SK-N-SH treated with all-trans-retinoic acid at 6 μM for 48 hours (cell line): ENCODE measurements at regions not wholly inside any gene's neighbourhood (a gene's known extent, or its start where the extent isn't known, plus 50 kb on each side); places are given as distances from the start of the nearest gene placed in this dataset.
A peak's percentile ranks its signal among the peaks of the same experiment; 100 is the strongest.
"Not testable (repeated sequence)": the region's sequence is repeated elsewhere in the genome, so short reads cannot be mapped to it uniquely, and the experiment has no call there.

Experiments
- ATAC-seq: fragments of 200-7000 bp; cut with Tn5 transposase; 3 replicates; pipeline ENCODE4 v1.9.1; 2020; ENCODE audit warnings: mild to moderate bottlenecking, moderate library complexity
- ARNTL ChIP-seq: fragments of 450-650 bp; formaldehyde crosslinking; IDR thresholded peaks from 2 replicates; pipeline ENCODE4 v1.5.0; 2020; ENCODE audit warnings: low read depth, mild to moderate bottlenecking, moderate library complexity, borderline replicate concordance
- BACH2 ChIP-seq: fragments of 250-450 bp; sonication (Bioruptor Pico); IDR thresholded peaks from 2 replicates; pipeline ENCODE4 v1.9.0; 2021; ENCODE audit warnings: mild to moderate bottlenecking, borderline replicate concordance
- CSDC2 ChIP-seq: fragments of 250-450 bp; sonication (Bioruptor Pico); IDR thresholded peaks from 2 replicates; pipeline ENCODE4 v1.5.0; 2020; ENCODE audit warnings: mild to moderate bottlenecking, moderate library complexity
- ESRRG ChIP-seq: fragments of 250-450 bp; sonication (Bioruptor Pico); IDR thresholded peaks from 2 replicates; pipeline ENCODE4 v1.6.1; 2021; ENCODE audit warnings: mild to moderate bottlenecking
- GLIS3 ChIP-seq: fragments of 250-450 bp; sonication (Bioruptor Pico); IDR thresholded peaks from 2 replicates; pipeline ENCODE4 v1.5.0; 2020; ENCODE audit warnings: mild to moderate bottlenecking, moderate library complexity
- ISL1 ChIP-seq: fragments of 250-450 bp; sonication (Bioruptor Pico); IDR thresholded peaks from 2 replicates; pipeline ENCODE4 v2.1.2; 2022; ENCODE audit warnings: mild to moderate bottlenecking, moderate library complexity
- OSR1 ChIP-seq: fragments of 250-450 bp; sonication (Bioruptor Pico); IDR thresholded peaks from 2 replicates; pipeline ENCODE4 v1.8.0; 2022; ENCODE audit warnings: moderate library complexity, mild to moderate bottlenecking, inconsistent platforms
- PATZ1 ChIP-seq: fragments of 250-450 bp; sonication (Bioruptor Pico); IDR thresholded peaks from 2 replicates; pipeline ENCODE4 v1.8.0; 2020; ENCODE audit warnings: mild to moderate bottlenecking, moderate library complexity, borderline replicate concordance
- PPARA ChIP-seq: fragments of 250-450 bp; sonication (Bioruptor Pico); IDR thresholded peaks from 2 replicates; pipeline ENCODE4 v1.5.0; 2020; ENCODE audit warnings: mild to moderate bottlenecking, borderline replicate concordance
- SNAI2 ChIP-seq: fragments of 250-450 bp; sonication (Bioruptor Pico); IDR thresholded peaks from 2 replicates; pipeline ENCODE4 v1.5.0; 2020; ENCODE audit warnings: mild to moderate bottlenecking, moderate library complexity
- TCF4 ChIP-seq: fragments of 250-450 bp; sonication (Bioruptor Pico); IDR thresholded peaks from 2 replicates; pipeline ENCODE4 v1.8.0; 2021; ENCODE audit warnings: mild to moderate bottlenecking, moderate library complexity, borderline replicate concordance
- TOX ChIP-seq: fragments of 250-450 bp; sonication (Bioruptor Pico); IDR thresholded peaks from 2 replicates; pipeline ENCODE4 v1.8.0; 2021; ENCODE audit warnings: mild to moderate bottlenecking, moderate library complexity, borderline replicate concordance
- TSHZ2 ChIP-seq: fragments of 250-450 bp; sonication (Bioruptor Pico); IDR thresholded peaks from 2 replicates; pipeline ENCODE4 v1.5.0; 2020; ENCODE audit warnings: mild to moderate bottlenecking, moderate library complexity
- ZFP3 ChIP-seq: fragments of 250-450 bp; sonication (Bioruptor Pico); IDR thresholded peaks from 2 replicates; pipeline ENCODE4 v1.5.0; 2020; ENCODE audit warnings: mild to moderate bottlenecking, moderate library complexity
- ZFP30 ChIP-seq: fragments of 450-650 bp; formaldehyde crosslinking; IDR thresholded peaks from 2 replicates; pipeline ENCODE4 v1.5.0; 2022; ENCODE audit warnings: mild to moderate bottlenecking, moderate library complexity
- ZNF565 ChIP-seq: fragments of 450-650 bp; formaldehyde crosslinking; conservative IDR thresholded peaks from 2 replicates; pipeline ENCODE4 v1.5.0; 2020; ENCODE audit warnings: low read depth, mild to moderate bottlenecking, moderate library complexity
- ZNF70 ChIP-seq: fragments of 450-650 bp; formaldehyde crosslinking; IDR thresholded peaks from 2 replicates; pipeline ENCODE4 v1.5.0; 2020; ENCODE audit warnings: mild to moderate bottlenecking, moderate library complexity
- TF ChIP-seq, protein P1 (sequence below): fragments of 250-450 bp; sonication (Bioruptor Pico); IDR thresholded peaks from 2 replicates; pipeline ENCODE4 v1.8.0; 2021; ENCODE audit warnings: low read depth, mild to moderate bottlenecking, moderate library complexity, borderline replicate concordance
- TF ChIP-seq, protein P2 (sequence below): fragments of 250-450 bp; sonication (Bioruptor Pico); IDR thresholded peaks from 2 replicates; pipeline ENCODE4 v1.5.1; 2021; ENCODE audit warnings: mild to moderate bottlenecking, moderate library complexity
- TF ChIP-seq, protein P3 (sequence below): fragments of 250-450 bp; sonication (Bioruptor Pico); IDR thresholded peaks from 2 replicates; pipeline ENCODE4 v1.5.1; 2020; ENCODE audit warnings: low read depth, mild to moderate bottlenecking, moderate library complexity

DNA sequence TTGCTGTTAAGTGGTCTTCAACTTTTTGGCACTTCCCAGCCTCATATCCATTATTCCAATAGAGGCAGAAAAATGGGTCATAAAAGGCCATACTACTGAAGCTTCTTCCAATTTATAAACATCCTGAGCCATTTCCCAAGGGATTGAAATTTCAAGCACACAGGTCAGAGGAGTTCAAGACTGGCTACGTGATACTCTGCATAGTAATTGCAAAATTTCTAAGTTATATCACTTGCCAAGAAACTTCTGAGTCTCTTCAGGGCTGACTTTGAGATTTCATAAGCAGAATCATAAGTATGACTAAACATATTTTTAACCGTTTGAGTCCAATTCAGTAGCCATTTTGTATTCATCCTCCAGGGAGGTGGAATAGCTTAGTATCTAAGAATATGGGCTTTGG, 75.6 kb upstream of the RXFP1 start:
- TF ChIP-seq ESRRG, result no peak
- TF ChIP-seq ARNTL, result no peak
- TF ChIP-seq CSDC2, result no peak
- TF ChIP-seq ZNF565 (CRISPR knock-in tag), result no peak
- TF ChIP-seq ISL1 (CRISPR knock-in tag), result no peak
- TF ChIP-seq, protein P1, sequence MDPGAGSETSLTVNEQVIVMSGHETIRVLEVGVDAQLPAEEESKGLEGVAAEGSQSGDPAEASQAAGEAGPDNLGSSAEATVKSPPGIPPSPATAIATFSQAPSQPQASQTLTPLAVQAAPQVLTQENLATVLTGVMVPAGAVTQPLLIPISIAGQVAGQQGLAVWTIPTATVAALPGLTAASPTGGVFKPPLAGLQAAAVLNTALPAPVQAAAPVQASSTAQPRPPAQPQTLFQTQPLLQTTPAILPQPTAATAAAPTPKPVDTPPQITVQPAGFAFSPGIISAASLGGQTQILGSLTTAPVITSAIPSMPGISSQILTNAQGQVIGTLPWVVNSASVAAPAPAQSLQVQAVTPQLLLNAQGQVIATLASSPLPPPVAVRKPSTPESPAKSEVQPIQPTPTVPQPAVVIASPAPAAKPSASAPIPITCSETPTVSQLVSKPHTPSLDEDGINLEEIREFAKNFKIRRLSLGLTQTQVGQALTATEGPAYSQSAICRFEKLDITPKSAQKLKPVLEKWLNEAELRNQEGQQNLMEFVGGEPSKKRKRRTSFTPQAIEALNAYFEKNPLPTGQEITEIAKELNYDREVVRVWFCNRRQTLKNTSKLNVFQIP, result no peak
- no peak for TF ChIP-seq PPARA
- ATAC-seq, result no peak

DNA sequence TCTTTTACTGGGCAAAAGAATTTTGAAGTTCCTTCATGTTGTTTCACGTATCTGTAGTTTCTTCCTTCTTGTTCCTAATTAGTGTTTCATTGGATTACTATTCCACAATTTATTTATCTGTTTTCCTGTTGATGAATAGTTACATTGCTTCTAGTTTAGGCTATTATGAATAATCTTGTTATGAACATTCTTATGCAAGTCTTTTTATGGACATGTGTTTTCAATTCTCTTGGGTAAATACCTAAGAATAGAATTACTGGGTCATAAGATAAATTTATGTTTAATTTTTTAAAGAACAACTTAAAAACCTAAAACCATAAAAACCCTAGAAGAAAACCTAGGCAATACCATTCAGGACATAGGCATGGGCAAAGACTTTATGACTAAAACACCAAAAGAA, 70.9 kb upstream of the RXFP1 start:
- TF ChIP-seq TCF4 (CRISPR knock-in tag) (0 out of 2 replicates have a peak, but pooled peaks have one; percentile 11), GLIS3 (no peak)
- TF ChIP-seq, all 23 proteins: peak for 1
- no peak for ATAC-seq

DNA sequence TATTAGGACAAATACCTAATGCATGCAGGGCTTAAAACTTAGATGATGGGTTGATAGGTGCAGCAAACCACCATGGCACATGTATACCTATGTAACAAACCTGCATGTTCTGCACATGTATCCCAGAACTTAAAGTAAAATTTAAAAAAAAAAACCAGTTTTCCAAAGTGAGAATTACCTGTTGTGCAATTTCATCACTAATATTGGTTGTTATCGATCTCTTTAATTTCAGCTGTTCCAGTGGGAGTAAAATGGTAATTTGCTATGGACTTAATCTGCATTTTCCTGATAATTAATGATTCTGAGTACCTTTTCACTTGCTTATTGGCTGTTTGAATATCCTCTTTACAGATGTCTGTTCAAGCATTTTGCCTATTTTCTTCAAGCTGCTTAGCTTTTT, 69.6 kb upstream of the RXFP1 start:
- not testable (repeated sequence) for ATAC-seq

- TF ChIP-seq CSDC2 (no peak), ISL1 (CRISPR knock-in tag) (no peak), ZNF565 (CRISPR knock-in tag) (no peak), TOX (no peak), PATZ1 (CRISPR knock-in tag) (no peak), TSHZ2 (CRISPR knock-in tag) (no peak), ARNTL (no peak), OSR1 (CRISPR knock-in tag) (no peak), ZFP30 (no peak), ZNF70 (CRISPR knock-in tag) (no peak)
- TF ChIP-seq, protein P1, result no peak
- TF ChIP-seq, protein P2, sequence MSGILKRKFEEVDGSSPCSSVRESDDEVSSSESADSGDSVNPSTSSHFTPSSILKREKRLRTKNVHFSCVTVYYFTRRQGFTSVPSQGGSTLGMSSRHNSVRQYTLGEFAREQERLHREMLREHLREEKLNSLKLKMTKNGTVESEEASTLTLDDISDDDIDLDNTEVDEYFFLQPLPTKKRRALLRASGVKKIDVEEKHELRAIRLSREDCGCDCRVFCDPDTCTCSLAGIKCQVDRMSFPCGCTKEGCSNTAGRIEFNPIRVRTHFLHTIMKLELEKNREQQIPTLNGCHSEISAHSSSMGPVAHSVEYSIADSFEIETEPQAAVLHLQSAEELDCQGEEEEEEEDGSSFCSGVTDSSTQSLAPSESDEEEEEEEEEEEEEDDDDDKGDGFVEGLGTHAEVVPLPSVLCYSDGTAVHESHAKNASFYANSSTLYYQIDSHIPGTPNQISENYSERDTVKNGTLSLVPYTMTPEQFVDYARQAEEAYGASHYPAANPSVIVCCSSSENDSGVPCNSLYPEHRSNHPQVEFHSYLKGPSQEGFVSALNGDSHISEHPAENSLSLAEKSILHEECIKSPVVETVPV (CRISPR knock-in tag), result no peak
- TF ChIP-seq, all 23 proteins: peak for 0
- no peak for ATAC-seq
Measured at GRCh38 chr4:158458271-158458895, 63.3 kb upstream of the RXFP1 start.

GRCh38 chr4:158459085-158459820, 62.4 kb upstream of the RXFP1 start:
- no peak for ATAC-seq
- TF ChIP-seq ZFP3 (CRISPR knock-in tag), result no peak
- no peak for TF ChIP-seq TOX
- TF ChIP-seq SNAI2 (CRISPR knock-in tag), result no peak
- TF ChIP-seq BACH2 (CRISPR knock-in tag), result no peak
- TF ChIP-seq TCF4 (CRISPR knock-in tag), result no peak
- no peak for TF ChIP-seq ZFP30
- TF ChIP-seq, protein P3, sequence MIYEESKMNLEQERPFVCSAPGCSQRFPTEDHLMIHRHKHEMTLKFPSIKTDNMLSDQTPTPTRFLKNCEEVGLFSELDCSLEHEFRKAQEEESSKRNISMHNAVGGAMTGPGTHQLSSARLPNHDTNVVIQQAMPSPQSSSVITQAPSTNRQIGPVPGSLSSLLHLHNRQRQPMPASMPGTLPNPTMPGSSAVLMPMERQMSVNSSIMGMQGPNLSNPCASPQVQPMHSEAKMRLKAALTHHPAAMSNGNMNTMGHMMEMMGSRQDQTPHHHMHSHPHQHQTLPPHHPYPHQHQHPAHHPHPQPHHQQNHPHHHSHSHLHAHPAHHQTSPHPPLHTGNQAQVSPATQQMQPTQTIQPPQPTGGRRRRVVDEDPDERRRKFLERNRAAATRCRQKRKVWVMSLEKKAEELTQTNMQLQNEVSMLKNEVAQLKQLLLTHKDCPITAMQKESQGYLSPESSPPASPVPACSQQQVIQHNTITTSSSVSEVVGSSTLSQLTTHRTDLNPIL (CRISPR knock-in tag), result no peak
